Gastroesophageal sphincter (tissue), 3 donors: ENCODE measurements at regions not wholly inside any gene's neighbourhood (a gene's known extent, or its start where the extent isn't known, plus 50 kb on each side); places are given as distances from the start of the nearest gene placed in this dataset.

Source experiments
- CTCF ChIP-seq, 4 experiments: fragments of 200-600 bp in 2 of 4; fragments of 450-650 bp in 2 of 4; sonication (generic) in 1 of 4; IDR thresholded peaks; one replicate each; pipeline ENCODE4 v1.5.1; 2017 to 2019; ENCODE audit warnings: antibody characterized with exemption in 4 of 4, mild to moderate bottlenecking in 2 of 4, moderate library complexity in 2 of 4
- POLR2A ChIP-seq, 2 donors: fragments of 450-650 bp; IDR thresholded peaks; one replicate each; pipeline ENCODE4 v1.6.1; 2017; ENCODE audit warnings: antibody characterized with exemption in 2 of 2, mild to moderate bottlenecking in 2 of 2, moderate library complexity in 1 of 2

- TF ChIP-seq POLR2A (IDR thresholded peaks at IDR 0.05) (no peak), CTCF (IDR thresholded peaks at IDR 0.05) (no peak)
These were observed 1581.2 kb upstream of the TENM4 start for GRCh38 chr11:81022057-81022456.
